AG09309 (cell line): ENCODE measurements at regions not wholly inside any gene's neighbourhood (a gene's known extent, or its start where the extent isn't known, plus 50 kb on each side); places are given as distances from the start of the nearest gene placed in this dataset.
"Not testable (repeated sequence)": the region's sequence is repeated elsewhere in the genome, so short reads cannot be mapped to it uniquely, and the experiment has no call there.

Source experiments
- DNase-seq: peaks from one replicate; pipeline ENCODE4 v3.0.0-alpha.2; 2010; ENCODE audit warnings: low read depth
- H3K4me3 ChIP-seq: 2 replicates; pipeline ENCODE4 v1.5.1; 2011; ENCODE audit warnings: mild to moderate bottlenecking, low read depth, low read length, moderate library complexity; ENCODE audit not compliant: control insufficient read depth
- CTCF ChIP-seq: IDR thresholded peaks from 2 replicates; pipeline ENCODE4 v1.5.1; 2011; ENCODE audit warnings: mild to moderate bottlenecking, low read depth, low read length, inconsistent platforms; ENCODE audit not compliant: insufficient read depth, control insufficient read depth; ENCODE audit errors: missing control alignments

GRCh38 chr12:65728848-65729793 lies 95.2 kb upstream of the HMGA2 start:
- no peak for TF ChIP-seq CTCF
- no peak for DNase-seq
- peak overlapping the region; percentile 66 for H3K4me3 ChIP-seq

GRCh38 chr12:65731771-65732170 lies 92.5 kb upstream of the HMGA2 start:
- no peak for TF ChIP-seq CTCF
- DNase-seq, result no peak
- no peak overlapping the region for H3K4me3 ChIP-seq

GRCh38 chr12:65733643-65734042 lies 90.6 kb upstream of the HMGA2 start:
- DNase-seq, H3K4me3 ChIP-seq: not testable (repeated sequence)

- TF ChIP-seq CTCF, result no peak
- no peak for DNase-seq
- no peak overlapping the region for H3K4me3 ChIP-seq
These were observed 90.1 kb upstream of the HMGA2 start for GRCh38 chr12:65734226-65734625.

GRCh38 chr12:65739606-65740005 lies 84.7 kb upstream of the HMGA2 start:
- no peak overlapping the region for H3K4me3 ChIP-seq
- TF ChIP-seq CTCF, result no peak
- no peak for DNase-seq

- no peak for TF ChIP-seq CTCF
- DNase-seq, result no peak
- H3K4me3 ChIP-seq, result no peak overlapping the region
These were observed 83.8 kb upstream of the HMGA2 start for GRCh38 chr12:65740506-65740872.

- no peak for TF ChIP-seq CTCF
- H3K4me3 ChIP-seq, result peak overlapping the region; percentile 84
- DNase-seq, result no peak
These were observed 83.2 kb upstream of the HMGA2 start for GRCh38 chr12:65740873-65741600.
